GM20000 (cell line): ENCODE measurements at regions not wholly inside any gene's neighbourhood (a gene's known extent, or its start where the extent isn't known, plus 50 kb on each side); places are given as distances from the start of the nearest gene placed in this dataset.

Experiments used
- DNase-seq: peaks from one replicate; pipeline ENCODE4 v3.0.0; 2012; ENCODE audit warnings: low spot score
- CTCF ChIP-seq: IDR thresholded peaks from 2 replicates; pipeline ENCODE4 v1.5.1; 2012; ENCODE audit warnings: mild to moderate bottlenecking, control low read depth; ENCODE audit errors: extremely low read depth, missing control alignments

- TF ChIP-seq CTCF, result no peak
- no peak for DNase-seq
These were observed 102.4 kb downstream of the CCT6B start for GRCh38 chr17:34858591-34859565.

GRCh38 chr17:34853924-34854323 lies 107.3 kb downstream of the CCT6B start:
- no peak for DNase-seq
- TF ChIP-seq CTCF, result no peak

GRCh38 chr17:34852614-34853013 lies 108.6 kb downstream of the CCT6B start:
- TF ChIP-seq CTCF, result no peak
- DNase-seq, result no peak

GRCh38 chr17:34851961-34852540 lies 109.2 kb downstream of the CCT6B start:
- no peak for DNase-seq
- TF ChIP-seq CTCF, result no peak

- TF ChIP-seq CTCF, result no peak
- no peak for DNase-seq
These were observed 110.3 kb downstream of the CCT6B start for GRCh38 chr17:34850964-34851363.

- DNase-seq, result no peak
- no peak for TF ChIP-seq CTCF
These were observed 111.2 kb downstream of the CCT6B start for GRCh38 chr17:34850023-34850422.

GRCh38 chr17:34847938-34848337 lies 113.3 kb downstream of the CCT6B start:
- DNase-seq, result no peak
- no peak for TF ChIP-seq CTCF
